ENCODE measurements at regions not wholly inside any gene's neighbourhood (a gene's known extent, or its start where the extent isn't known, plus 50 kb on each side); places are given as distances from the start of the nearest gene placed in this dataset.

DNA sequence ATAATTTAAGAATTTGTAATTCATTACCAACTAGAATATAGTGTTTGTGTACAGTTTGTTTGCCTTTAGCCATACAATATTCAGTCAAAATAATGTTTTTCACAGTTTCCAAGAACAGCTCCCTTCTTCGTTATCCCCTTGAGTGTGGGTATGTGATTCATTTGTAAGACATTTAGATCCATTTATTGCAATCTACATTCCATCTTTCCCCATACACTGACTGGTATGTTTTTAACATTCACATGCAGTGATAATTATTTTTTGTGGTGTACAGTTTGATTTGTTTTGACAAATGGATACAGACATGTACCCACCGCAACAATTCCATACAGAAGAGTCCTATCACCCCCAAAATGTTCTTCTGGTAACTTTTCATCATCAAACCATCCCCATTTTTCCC is 589.1 kb upstream of the ADAMTS5 start:
- TF ChIP-seq GATA1 (IDR thresholded peaks at IDR 0.05; ENCODE audit: low read depth, low read length) (no peak), POLR2A (IDR thresholded peaks at IDR 0.05; ENCODE audit: low read length) (no peak)
